NT2/D1 (cell line): ENCODE measurements at regions not wholly inside any gene's neighbourhood (a gene's known extent, or its start where the extent isn't known, plus 50 kb on each side); places are given as distances from the start of the nearest gene placed in this dataset.

Experiments used
- YY1 ChIP-seq: IDR thresholded peaks from 2 replicates; pipeline ENCODE4 v1.6.1; 2011; ENCODE audit not compliant: insufficient read length, insufficient read depth
- ZNF274 ChIP-seq: IDR thresholded peaks from 2 replicates; pipeline ENCODE4 v1.6.1; 2011; ENCODE audit warnings: mild to moderate bottlenecking, low read depth, low read length

DNA sequence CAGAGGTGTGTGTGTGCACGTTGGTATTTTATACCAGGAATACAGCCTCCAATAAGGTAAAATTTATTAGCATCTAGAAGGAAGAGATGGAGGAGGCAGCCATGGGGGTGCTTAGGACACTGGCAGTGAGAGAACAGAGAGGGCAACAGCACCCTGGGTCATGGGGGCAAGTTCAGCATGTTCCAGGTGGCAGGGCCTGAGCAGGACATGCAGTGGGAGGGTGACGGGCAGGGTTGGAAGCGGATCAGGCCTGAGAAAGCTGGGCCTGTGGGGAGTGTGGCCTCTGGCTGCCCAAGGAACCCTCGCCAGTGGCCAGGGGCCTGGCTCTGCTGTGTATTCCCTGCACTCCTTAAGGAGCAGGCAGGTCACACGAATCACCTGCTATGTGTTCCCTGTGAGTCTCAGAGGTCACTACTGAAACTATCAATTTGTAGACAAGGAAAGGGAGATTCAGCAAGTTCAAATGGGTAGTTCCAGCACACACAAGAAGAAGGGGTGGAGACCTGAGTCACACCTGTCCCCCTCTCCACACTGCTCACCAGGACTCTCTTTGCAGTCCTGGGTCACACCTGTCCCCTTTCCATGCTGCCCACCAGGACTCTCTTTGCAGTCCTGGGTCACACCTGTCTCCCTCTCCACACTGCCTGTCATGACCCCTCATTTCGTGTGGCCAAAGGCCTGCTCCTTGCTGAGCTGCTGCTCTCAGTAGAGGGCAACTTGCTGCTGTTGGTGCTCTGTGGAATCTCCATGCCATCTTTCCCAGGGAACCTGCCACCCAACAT is 463.9 kb upstream of the HS6ST1 start:
- TF ChIP-seq YY1 (no peak), ZNF274 (no peak)
